AG04450 (cell line): ENCODE measurements at regions not wholly inside any gene's neighbourhood (a gene's known extent, or its start where the extent isn't known, plus 50 kb on each side); places are given as distances from the start of the nearest gene placed in this dataset.
"Not testable (repeated sequence)": the region's sequence is repeated elsewhere in the genome, so short reads cannot be mapped to it uniquely, and the experiment has no call there.

Experiments used
- CTCF ChIA-PET: fragments of 300-600, 350-600 bp; formaldehyde crosslinking; extraction: SDS; loops from one replicate; lab custom pipeline; 2022; ENCODE audit warnings: antibody characterized with exemption, inconsistent platforms; lab: Charles Lee
- POLR2A ChIA-PET: fragments of 350-600 bp; formaldehyde crosslinking; extraction: SDS; loops from one replicate; lab custom pipeline; 2021; ENCODE audit warnings: antibody characterized with exemption, inconsistent platforms; lab: Yijun Ruan, JAX
- DNase-seq: peaks from one replicate; pipeline ENCODE4 v3.0.0-alpha.2; 2011; ENCODE audit warnings: low read depth, low spot score
- H3K27ac ChIP-seq: one replicate; pipeline ENCODE4 v1.5.1; 2012; ENCODE audit warnings: low read depth, low read length, control low read depth
- H3K27me3 ChIP-seq: one replicate; pipeline ENCODE4 v1.6.0; 2012; ENCODE audit warnings: low read length; ENCODE audit not compliant: control insufficient read depth, insufficient read depth
- H3K4me3 ChIP-seq: 2 replicates; pipeline ENCODE4 v1.5.1; 2011; ENCODE audit warnings: mild to moderate bottlenecking, low read depth, low read length, control low read depth
- H3K9me3 ChIP-seq: 2 replicates; pipeline ENCODE4 v1.5.1; 2012; ENCODE audit warnings: low read length; ENCODE audit not compliant: control insufficient read depth, insufficient read depth
- CTCF ChIP-seq: IDR thresholded peaks from 2 replicates; pipeline ENCODE4 v1.5.1; 2011; ENCODE audit warnings: low read depth, low read length, control low read depth, inconsistent platforms

GRCh38 chr12:89151536-89151935, 200.8 kb downstream of the DUSP6 start:
- Histone ChIP-seq H3K4me3 (no peak overlapping the region), H3K27ac (no peak overlapping the region), H3K27me3 (no peaks in the 10 kb centered on the region), H3K9me3 (no peaks in the 10 kb centered on the region)
- ChIA-PET CTCF (interaction anchor here (1.0 to 1.8 kb wide), 2 partner anchors 134 to 310 kb away, joined by 3 to 5 read pairs; no protein-coding TSS in a partner anchor), POLR2A (no interaction called here)
- no peak for TF ChIP-seq CTCF
- no peak for DNase-seq

DNA sequence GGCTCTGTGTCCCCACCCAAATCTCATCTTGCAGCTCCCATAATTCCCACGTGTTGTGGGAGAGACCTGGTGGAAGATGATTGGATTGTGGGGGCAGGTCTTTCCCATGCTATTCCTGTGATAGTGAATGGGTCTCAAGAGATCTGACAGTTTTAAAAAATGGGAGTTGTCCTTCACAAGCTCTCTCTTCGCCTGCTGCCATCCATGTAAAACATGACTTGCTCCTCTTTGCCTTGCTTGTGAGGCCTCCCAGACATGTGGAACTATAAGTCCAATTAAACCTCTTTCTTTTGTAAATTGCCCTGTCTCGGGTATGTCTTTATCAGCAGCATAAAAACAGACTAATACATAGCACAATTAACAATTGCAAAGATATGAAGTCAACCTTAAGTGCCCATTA, 201.5 kb downstream of the DUSP6 start:
- H3K9me3 ChIP-seq, H3K4me3 ChIP-seq, H3K27ac ChIP-seq, H3K27me3 ChIP-seq, CTCF ChIA-PET, DNase-seq, POLR2A ChIA-PET: not testable (repeated sequence)

DNA sequence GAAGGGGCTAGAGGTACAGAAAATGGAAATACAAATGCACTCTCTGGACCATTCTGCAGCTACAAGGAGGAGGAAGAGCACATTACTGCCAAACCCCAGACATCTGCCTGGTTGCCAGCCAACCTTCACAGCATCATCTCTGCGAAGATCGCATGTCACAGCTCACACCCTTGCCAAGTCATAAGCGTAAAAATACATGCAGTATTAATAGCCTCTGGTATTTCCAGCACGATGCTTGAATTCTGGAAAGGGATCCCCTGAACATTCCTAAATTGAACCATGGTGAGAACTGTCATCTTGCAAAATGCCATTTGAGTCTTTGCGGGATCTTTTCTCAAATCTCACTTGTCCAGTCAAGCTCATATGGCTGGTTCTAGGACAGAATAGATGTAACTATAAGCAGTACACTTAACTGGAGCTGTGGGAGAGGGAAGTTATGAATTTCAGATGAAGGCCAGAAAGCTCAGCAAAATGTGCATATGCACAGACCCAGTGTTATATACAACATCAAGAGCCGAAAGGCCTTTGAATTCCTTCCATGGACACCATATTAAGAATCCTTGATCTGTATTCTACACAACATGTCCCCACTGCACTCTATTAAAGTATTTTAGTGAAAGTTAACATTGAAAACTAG, 211.6 kb downstream of the DUSP6 start:
- no peaks in the 10 kb centered on the region for H3K9me3 ChIP-seq
- CTCF ChIA-PET = no interaction called here
- POLR2A ChIA-PET = no interaction called here
- H3K27ac ChIP-seq = no peak overlapping the region
- no peak overlapping the region for H3K4me3 ChIP-seq
- H3K27me3 ChIP-seq = no peaks in the 10 kb centered on the region
- no peak for DNase-seq
- no peak for TF ChIP-seq CTCF

GRCh38 chr12:89140141-89140540, 212.2 kb downstream of the DUSP6 start:
- TF ChIP-seq CTCF = no peak
- H3K27ac ChIP-seq = no peak overlapping the region
- H3K9me3 ChIP-seq = no peaks in the 10 kb centered on the region
- no peaks in the 10 kb centered on the region for H3K27me3 ChIP-seq
- ChIA-PET POLR2A (no interaction called here), CTCF (no interaction called here)
- no peak for DNase-seq
- no peak overlapping the region for H3K4me3 ChIP-seq

DNA sequence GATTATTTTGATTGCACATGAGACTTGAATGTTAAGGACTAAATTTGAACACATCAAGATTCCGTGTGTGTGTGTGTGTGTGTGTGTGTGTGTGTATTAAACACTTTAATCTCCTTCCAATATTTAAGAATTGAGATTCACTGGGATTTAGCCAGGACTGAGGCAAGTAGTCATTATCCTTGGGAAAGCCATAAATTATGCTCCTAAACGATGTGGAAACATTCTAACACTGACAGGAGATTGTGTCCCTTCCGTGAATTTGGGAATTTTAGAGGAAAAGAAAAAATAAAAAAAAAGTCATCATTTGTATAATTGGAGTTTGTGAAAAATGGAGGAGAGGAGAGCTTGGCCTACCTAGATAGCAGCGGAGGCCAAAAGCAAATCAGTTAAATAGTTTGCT, 212.9 kb downstream of the DUSP6 start:
- DNase-seq = no peak
- H3K4me3 ChIP-seq = no peak overlapping the region
- no peak overlapping the region for H3K27ac ChIP-seq
- H3K27me3 ChIP-seq = no peaks in the 10 kb centered on the region
- no peaks in the 10 kb centered on the region for H3K9me3 ChIP-seq
- no peak for TF ChIP-seq CTCF
- CTCF ChIA-PET = no interaction called here
- POLR2A ChIA-PET = no interaction called here
